ENCODE measurements at regions not wholly inside any gene's neighbourhood (a gene's known extent, or its start where the extent isn't known, plus 50 kb on each side); places are given as distances from the start of the nearest gene placed in this dataset.

GRCh38 chr3:106540743-106541142 lies 671.9 kb upstream of the CBLB start:
- FAIRE-seq = no peak
- no peak for DNase-seq (ENCODE audit: low spot score in 2 of 2)

GRCh38 chr3:106542101-106542769 lies 673.4 kb upstream of the CBLB start:
- no peak for DNase-seq (ENCODE audit: low spot score in 2 of 2)
- no peak for FAIRE-seq

- DNase-seq (ENCODE audit: low spot score in 2 of 2) (no peak), FAIRE-seq (no peak)
Measured at GRCh38 chr3:106552351-106553043, 683.7 kb upstream of the CBLB start.

- FAIRE-seq = no peak
- DNase-seq (ENCODE audit: low spot score in 2 of 2) = no peak
Measured at GRCh38 chr3:106560451-106560966, 691.7 kb upstream of the CBLB start.

- DNase-seq (ENCODE audit: low spot score in 2 of 2) = no peak
- no peak for FAIRE-seq
Measured at GRCh38 chr3:106566277-106566676, 697.5 kb upstream of the CBLB start.

- DNase-seq (ENCODE audit: low spot score in 2 of 2) (no peak), FAIRE-seq (no peak)
Measured at GRCh38 chr3:106570426-106570825, 701.6 kb upstream of the CBLB start.

GRCh38 chr3:106573605-106574004 lies 704.8 kb upstream of the CBLB start:
- no peak for DNase-seq (ENCODE audit: low spot score in 2 of 2)
- no peak for FAIRE-seq

- FAIRE-seq (no peak), DNase-seq (ENCODE audit: low spot score in 2 of 2) (no peak)
Measured at GRCh38 chr3:106575029-106575428, 706.2 kb upstream of the CBLB start.

GRCh38 chr3:106577241-106577640 lies 708.4 kb upstream of the CBLB start:
- DNase-seq (ENCODE audit: low spot score in 2 of 2) = no peak
- FAIRE-seq = peak; percentile 8

GRCh38 chr3:106578911-106579310 lies 710.1 kb upstream of the CBLB start:
- DNase-seq (ENCODE audit: low spot score in 2 of 2) (no peak), FAIRE-seq (no peak)

- DNase-seq (ENCODE audit: low spot score in 2 of 2) (no peak), FAIRE-seq (no peak)
Measured at GRCh38 chr3:106582151-106582550, 713.3 kb upstream of the CBLB start.

GRCh38 chr3:106587551-106587950 lies 718.7 kb upstream of the CBLB start:
- DNase-seq (ENCODE audit: low spot score in 2 of 2) (no peak), FAIRE-seq (no peak)

- no peak for FAIRE-seq
- no peak for DNase-seq (ENCODE audit: low spot score in 2 of 2)
Measured at GRCh38 chr3:106588739-106589138, 719.9 kb upstream of the CBLB start.

GRCh38 chr3:106589311-106589942 lies 720.6 kb upstream of the CBLB start:
- FAIRE-seq = no peak
- no peak for DNase-seq (ENCODE audit: low spot score in 2 of 2)

- FAIRE-seq = no peak
- no peak for DNase-seq (ENCODE audit: low spot score in 2 of 2)
Measured at GRCh38 chr3:106590216-106590615, 721.4 kb upstream of the CBLB start.

GRCh38 chr3:106593381-106593780 lies 724.6 kb upstream of the CBLB start:
- DNase-seq (ENCODE audit: low spot score in 2 of 2) = no peak
- FAIRE-seq = no peak

GRCh38 chr3:106609666-106610301 lies 741.0 kb upstream of the CBLB start:
- FAIRE-seq = peak; percentile 95
- peak; percentile 1 to 8 for DNase-seq (ENCODE audit: low spot score in 2 of 2)

- FAIRE-seq = no peak
- DNase-seq (ENCODE audit: low spot score in 2 of 2) = no peak
Measured at GRCh38 chr3:106610362-106610959, 741.6 kb upstream of the CBLB start.

GRCh38 chr3:106611116-106611515 lies 742.3 kb upstream of the CBLB start:
- FAIRE-seq (no peak), DNase-seq (ENCODE audit: low spot score in 2 of 2) (no peak)

- DNase-seq (ENCODE audit: low spot score in 2 of 2) = no peak
- FAIRE-seq = no peak
Measured at GRCh38 chr3:106611841-106612240, 743.0 kb upstream of the CBLB start.

- FAIRE-seq = no peak
- no peak for DNase-seq (ENCODE audit: low spot score in 2 of 2)
Measured at GRCh38 chr3:106616556-106616955, 747.7 kb upstream of the CBLB start.

All from frontal cortex (tissue), 3 donors.